GM12864 (cell line): ENCODE measurements at regions not wholly inside any gene's neighbourhood (a gene's known extent, or its start where the extent isn't known, plus 50 kb on each side); places are given as distances from the start of the nearest gene placed in this dataset.

Source experiments
- DNase-seq: peaks from one replicate; pipeline ENCODE4 v3.0.0-alpha.2; 2011; ENCODE audit warnings: low read depth
- H3K4me3 ChIP-seq: 2 replicates; pipeline ENCODE4 v1.5.1; 2011; ENCODE audit warnings: mild to moderate bottlenecking, low read depth, low read length, control low read depth
- CTCF ChIP-seq: IDR thresholded peaks from 2 replicates; pipeline ENCODE4 v1.5.1; 2011; ENCODE audit warnings: low read depth, mild to moderate bottlenecking, moderate library complexity, low read length, control low read depth, inconsistent platforms; ENCODE audit errors: missing control alignments

GRCh38 chr22:44575381-44576268 is 77.6 kb upstream of the RTL6 start:
- DNase-seq, result no peak

GRCh38 chr22:44574640-44575380 is 76.8 kb upstream of the RTL6 start:
- DNase-seq, result no peak
- no peak for TF ChIP-seq CTCF
- H3K4me3 ChIP-seq, result no peak overlapping the region

More at GRCh38 chr22:44575381-44576268, 77.6 kb upstream of the RTL6 start:
- no peak overlapping the region for H3K4me3 ChIP-seq
- no peak for TF ChIP-seq CTCF

GRCh38 chr22:44574057-44574639 is 76.1 kb upstream of the RTL6 start:
- TF ChIP-seq CTCF, result no peak
- no peak overlapping the region for H3K4me3 ChIP-seq
- DNase-seq, result no peak

GRCh38 chr22:44573451-44573850 is 75.4 kb upstream of the RTL6 start:
- no peak overlapping the region for H3K4me3 ChIP-seq
- TF ChIP-seq CTCF, result no peak
- DNase-seq, result no peak

- H3K4me3 ChIP-seq, result no peak overlapping the region
- no peak for TF ChIP-seq CTCF
- DNase-seq, result no peak
Measured at GRCh38 chr22:44572414-44573207, 74.6 kb upstream of the RTL6 start.

- no peak for TF ChIP-seq CTCF
- H3K4me3 ChIP-seq, result no peak overlapping the region
- DNase-seq, result no peak
Measured at GRCh38 chr22:44571566-44572413, 73.8 kb upstream of the RTL6 start.
